K562 (cell line): ENCODE measurements at regions not wholly inside any gene's neighbourhood (a gene's known extent, or its start where the extent isn't known, plus 50 kb on each side); places are given as distances from the start of the nearest gene placed in this dataset.

Experiments used
- BCLAF1 ChIP-seq, 2 experiments: fragments of 450-650 bp in 1 of 2; IDR thresholded peaks; 2 replicates each; pipeline ENCODE4 v1.6.1; 2011 to 2017; ENCODE audit warnings: low read depth in 2 of 2, antibody characterized with exemption in 1 of 2, borderline replicate concordance in 1 of 2, low read length in 1 of 2, mild to moderate bottlenecking in 1 of 2, mixed read lengths in 1 of 2; ENCODE audit not compliant: control insufficient read depth in 1 of 2
- ELF4 ChIP-seq: fragments of 450-650 bp; formaldehyde crosslinking; IDR thresholded peaks from 2 replicates; pipeline ENCODE4 v1.4.0; 2022; ENCODE audit warnings: missing genetic modification characterization
- LEF1 ChIP-seq: fragments of 450-650 bp; IDR thresholded peaks from 2 replicates; pipeline ENCODE4 v1.6.1; 2016; ENCODE audit warnings: mild to moderate bottlenecking
- PHF21A ChIP-seq: fragments of 450-650 bp; IDR thresholded peaks from 2 replicates; pipeline ENCODE4 v1.6.1; 2017; ENCODE audit warnings: low read depth, borderline replicate concordance
- ZFX ChIP-seq: sonication (generic); formaldehyde crosslinking; IDR thresholded peaks from 2 replicates; pipeline ENCODE4 v1.8.0; 2022; ENCODE audit warnings: mild to moderate bottlenecking, missing genetic modification reagents, moderate library complexity
- TF ChIP-seq, protein P1 (sequence below): fragments of 250-450 bp; sonication (Bioruptor Pico); IDR thresholded peaks from 2 replicates; pipeline ENCODE4 v1.4.0; 2020; ENCODE audit warnings: borderline replicate concordance
- TF ChIP-seq, protein P2 (sequence below): fragments of 250-450 bp; sonication (Bioruptor Pico); IDR thresholded peaks from 2 replicates; pipeline ENCODE4 v1.5.1; 2021; ENCODE audit warnings: mild to moderate bottlenecking

GRCh38 chr12:59486827-59487226 is 109.0 kb upstream of the SLC16A7 start (continued):
- TF ChIP-seq, protein P1, sequence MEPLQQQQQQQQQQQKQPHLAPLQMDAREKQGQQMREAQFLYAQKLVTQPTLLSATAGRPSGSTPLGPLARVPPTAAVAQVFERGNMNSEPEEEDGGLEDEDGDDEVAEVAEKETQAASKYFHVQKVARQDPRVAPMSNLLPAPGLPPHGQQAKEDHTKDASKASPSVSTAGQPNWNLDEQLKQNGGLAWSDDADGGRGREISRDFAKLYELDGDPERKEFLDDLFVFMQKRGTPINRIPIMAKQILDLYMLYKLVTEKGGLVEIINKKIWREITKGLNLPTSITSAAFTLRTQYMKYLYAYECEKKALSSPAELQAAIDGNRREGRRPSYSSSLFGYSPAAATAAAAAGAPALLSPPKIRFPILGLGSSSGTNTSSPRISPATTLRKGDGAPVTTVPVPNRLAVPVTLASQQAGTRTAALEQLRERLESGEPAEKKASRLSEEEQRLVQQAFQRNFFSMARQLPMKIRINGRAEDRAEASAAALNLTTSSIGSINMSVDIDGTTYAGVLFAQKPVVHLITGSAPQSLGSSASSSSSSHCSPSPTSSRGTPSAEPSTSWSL = no peak
- TF ChIP-seq ELF4 (CRISPR knock-in tag) (no peak), BCLAF1 (IDR thresholded peaks at IDR 0.05; ENCODE audit: borderline replicate concordance in 1 of 2, control insufficient read depth in 1 of 2, low read depth in 2 of 2, low read length in 1 of 2) (no peak), ZFX (CRISPR knock-in tag) (no peak), LEF1 (no peak), PHF21A (no peak)
- TF ChIP-seq, protein P2, sequence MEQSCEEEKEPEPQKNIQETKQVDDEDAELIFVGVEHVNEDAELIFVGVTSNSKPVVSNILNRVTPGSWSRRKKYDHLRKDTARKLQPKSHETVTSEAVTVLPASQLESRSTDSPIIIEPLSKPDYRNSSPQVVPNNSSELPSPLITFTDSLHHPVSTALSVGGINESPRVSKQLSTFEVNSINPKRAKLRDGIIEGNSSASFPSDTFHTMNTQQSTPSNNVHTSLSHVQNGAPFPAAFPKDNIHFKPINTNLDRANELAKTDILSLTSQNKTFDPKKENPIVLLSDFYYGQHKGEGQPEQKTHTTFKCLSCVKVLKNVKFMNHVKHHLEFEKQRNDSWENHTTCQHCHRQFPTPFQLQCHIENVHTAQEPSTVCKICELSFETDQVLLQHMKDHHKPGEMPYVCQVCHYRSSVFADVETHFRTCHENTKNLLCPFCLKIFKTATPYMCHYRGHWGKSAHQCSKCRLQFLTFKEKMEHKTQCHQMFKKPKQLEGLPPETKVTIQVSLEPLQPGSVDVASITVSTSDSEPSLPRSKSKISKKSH (CRISPR knock-in tag) = no peak
